GM19023 (cell line): ENCODE measurements at regions not wholly inside any gene's neighbourhood (a gene's known extent, or its start where the extent isn't known, plus 50 kb on each side); places are given as distances from the start of the nearest gene placed in this dataset.
"Not testable (repeated sequence)": the region's sequence is repeated elsewhere in the genome, so short reads cannot be mapped to it uniquely, and the experiment has no call there.

Experiments used
- ATAC-seq: cut with Tn5 transposase; IDR thresholded peaks from one replicate; pipeline ENCODE4 v1.9.1; 2021; ENCODE audit warnings: mild to moderate bottlenecking, moderate library complexity; ENCODE audit not compliant: unreplicated experiment

GRCh38 chr6:139468178-139468819, 93.9 kb upstream of the CITED2 start:
- no peak for ATAC-seq

GRCh38 chr6:139457476-139457875, 83.0 kb upstream of the CITED2 start:
- ATAC-seq = no peak

- ATAC-seq = no peak
These were observed 77.9 kb upstream of the CITED2 start for GRCh38 chr6:139452148-139452876.

GRCh38 chr6:139449611-139450000, 75.2 kb upstream of the CITED2 start:
- no peak for ATAC-seq

GRCh38 chr6:139448998-139449610, 74.7 kb upstream of the CITED2 start:
- no peak for ATAC-seq

GRCh38 chr6:139448051-139448649, 73.7 kb upstream of the CITED2 start:
- ATAC-seq = peak; percentile 88

- ATAC-seq = no peak
These were observed 73.2 kb upstream of the CITED2 start for GRCh38 chr6:139447656-139447975.

- no peak for ATAC-seq
These were observed 72.6 kb upstream of the CITED2 start for GRCh38 chr6:139446768-139447655.

- no peak for ATAC-seq
These were observed 71.8 kb upstream of the CITED2 start for GRCh38 chr6:139446138-139446715.

GRCh38 chr6:139444273-139444787, 69.9 kb upstream of the CITED2 start:
- ATAC-seq = not testable (repeated sequence)

- no peak for ATAC-seq
These were observed 69.0 kb upstream of the CITED2 start for GRCh38 chr6:139443231-139444112.

- no peak for ATAC-seq
These were observed 67.8 kb upstream of the CITED2 start for GRCh38 chr6:139442188-139442671.

- ATAC-seq = no peak
These were observed 64.9 kb upstream of the CITED2 start for GRCh38 chr6:139439349-139439748.

GRCh38 chr6:139438775-139439174, 64.3 kb upstream of the CITED2 start:
- no peak for ATAC-seq

- no peak for ATAC-seq
These were observed 62.5 kb upstream of the CITED2 start for GRCh38 chr6:139436957-139437348.

GRCh38 chr6:139436200-139436956, 61.9 kb upstream of the CITED2 start:
- no peak for ATAC-seq

- no peak for ATAC-seq
These were observed 59.4 kb upstream of the CITED2 start for GRCh38 chr6:139433631-139434419.

GRCh38 chr6:139431602-139431956, 57.1 kb upstream of the CITED2 start:
- no peak for ATAC-seq
